ENCODE measurements at regions not wholly inside any gene's neighbourhood (a gene's known extent, or its start where the extent isn't known, plus 50 kb on each side); places are given as distances from the start of the nearest gene placed in this dataset.

- Histone ChIP-seq H3K9me3 (no peaks in the 10 kb centered on the region), H3K36me3 (no peaks in the 10 kb centered on the region), H3K4me3 (replicated peaks in 1 of 3) (no peak overlapping the region), H3K4me1 (no peaks in the 10 kb centered on the region), H3K27ac (no peak overlapping the region), H3K27me3 (no peaks in the 10 kb centered on the region)
- 49 to 63% methylated on average over 13 of the region's 13 CpGs for WGBS, 2 donors
- DNase-seq = no peak
- no peak for TF ChIP-seq POLR2A (IDR thresholded peaks at IDR 0.05)
- TF ChIP-seq, protein P1, sequence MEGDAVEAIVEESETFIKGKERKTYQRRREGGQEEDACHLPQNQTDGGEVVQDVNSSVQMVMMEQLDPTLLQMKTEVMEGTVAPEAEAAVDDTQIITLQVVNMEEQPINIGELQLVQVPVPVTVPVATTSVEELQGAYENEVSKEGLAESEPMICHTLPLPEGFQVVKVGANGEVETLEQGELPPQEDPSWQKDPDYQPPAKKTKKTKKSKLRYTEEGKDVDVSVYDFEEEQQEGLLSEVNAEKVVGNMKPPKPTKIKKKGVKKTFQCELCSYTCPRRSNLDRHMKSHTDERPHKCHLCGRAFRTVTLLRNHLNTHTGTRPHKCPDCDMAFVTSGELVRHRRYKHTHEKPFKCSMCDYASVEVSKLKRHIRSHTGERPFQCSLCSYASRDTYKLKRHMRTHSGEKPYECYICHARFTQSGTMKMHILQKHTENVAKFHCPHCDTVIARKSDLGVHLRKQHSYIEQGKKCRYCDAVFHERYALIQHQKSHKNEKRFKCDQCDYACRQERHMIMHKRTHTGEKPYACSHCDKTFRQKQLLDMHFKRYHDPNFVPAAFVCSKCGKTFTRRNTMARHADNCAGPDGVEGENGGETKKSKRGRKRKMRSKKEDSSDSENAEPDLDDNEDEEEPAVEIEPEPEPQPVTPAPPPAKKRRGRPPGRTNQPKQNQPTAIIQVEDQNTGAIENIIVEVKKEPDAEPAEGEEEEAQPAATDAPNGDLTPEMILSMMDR (IDR thresholded peaks at IDR 0.05) = no peak
- intact Hi-C loops (cut with DNase I) = no loop called here
These were observed 313.9 kb downstream of the BCL11B start for GRCh38 chr14:98958048-98958631.

- WGBS, 2 donors = 80 to 89% methylated on average over 8 of the region's 8 CpGs
- TF ChIP-seq POLR2A (IDR thresholded peaks at IDR 0.05) = no peak
- TF ChIP-seq, protein P1 (IDR thresholded peaks at IDR 0.05) = no peak
- Histone ChIP-seq H3K4me1 (no peaks in the 10 kb centered on the region), H3K4me3 (replicated peaks in 1 of 3) (no peak overlapping the region), H3K27ac (no peak overlapping the region), H3K27me3 (no peaks in the 10 kb centered on the region), H3K9me3 (no peaks in the 10 kb centered on the region), H3K36me3 (no peaks in the 10 kb centered on the region)
- DNase-seq = no peak
- intact Hi-C loops (cut with DNase I) = no loop called here
These were observed 313.4 kb downstream of the BCL11B start for GRCh38 chr14:98958632-98959031.

- no peak overlapping the region for H3K27ac ChIP-seq
- H3K4me3 ChIP-seq (replicated peaks in 1 of 3) = no peak overlapping the region
- no peaks in the 10 kb centered on the region for H3K36me3 ChIP-seq
- TF ChIP-seq POLR2A (IDR thresholded peaks at IDR 0.05) = no peak
- TF ChIP-seq, protein P1 (IDR thresholded peaks at IDR 0.05) = no peak
- intact Hi-C loops (cut with DNase I) = no loop called here
- H3K27me3 ChIP-seq = no peaks in the 10 kb centered on the region
- H3K9me3 ChIP-seq = no peaks in the 10 kb centered on the region
- 79 to 83% methylated on average over 6 of the region's 6 CpGs for WGBS, 2 donors
- no peaks in the 10 kb centered on the region for H3K4me1 ChIP-seq
- DNase-seq = no peak
These were observed 312.6 kb downstream of the BCL11B start for GRCh38 chr14:98959410-98959809.

DNA sequence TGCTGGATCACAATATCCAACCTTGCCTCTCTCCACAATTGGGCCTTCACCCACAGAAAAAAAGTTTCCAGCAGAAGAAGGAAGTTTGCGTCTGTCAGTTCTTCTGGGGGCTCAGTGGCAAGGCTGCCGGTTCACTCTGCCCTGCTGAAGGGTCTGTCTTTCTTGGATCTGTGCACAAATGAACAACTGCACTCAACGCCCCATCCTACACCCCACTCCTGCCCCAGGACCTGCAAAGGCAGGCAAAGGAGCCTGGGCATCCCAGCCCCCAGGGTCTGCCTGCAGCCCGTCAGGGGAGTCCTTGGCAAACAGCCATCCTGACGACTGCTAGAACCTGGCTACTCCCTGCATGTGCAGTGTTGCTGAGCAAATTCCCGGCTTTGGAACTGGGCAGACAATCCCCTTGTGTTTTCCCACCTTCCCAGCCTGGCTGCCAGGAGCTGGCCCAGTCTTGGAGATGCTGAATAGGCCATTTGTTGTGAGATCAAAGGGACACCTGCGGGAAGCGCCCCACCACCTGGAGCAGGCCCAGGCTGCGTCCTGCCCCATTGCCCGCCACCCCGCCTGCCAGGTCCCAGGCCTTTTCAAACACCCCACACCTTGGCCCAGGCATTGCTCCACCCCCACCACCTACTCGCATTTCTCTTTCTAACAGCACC lies 311.9 kb downstream of the BCL11B start:
- intact Hi-C loops (cut with DNase I) = no loop called here
- H3K27me3 ChIP-seq = no peaks in the 10 kb centered on the region
- H3K4me1 ChIP-seq = no peaks in the 10 kb centered on the region
- TF ChIP-seq POLR2A (IDR thresholded peaks at IDR 0.05) = no peak
- TF ChIP-seq, protein P1 (IDR thresholded peaks at IDR 0.05) = no peak
- no peaks in the 10 kb centered on the region for H3K36me3 ChIP-seq
- H3K9me3 ChIP-seq = no peaks in the 10 kb centered on the region
- DNase-seq = no peak
- WGBS, 2 donors = 74 to 76% methylated on average over 12 of the region's 12 CpGs
- no peak overlapping the region for H3K4me3 ChIP-seq (replicated peaks in 1 of 3)
- H3K27ac ChIP-seq = no peak overlapping the region

- Histone ChIP-seq H3K4me3 (replicated peaks in 1 of 3) (no peak overlapping the region), H3K9me3 (no peaks in the 10 kb centered on the region), H3K4me1 (no peaks in the 10 kb centered on the region), H3K27ac (no peak overlapping the region), H3K36me3 (no peaks in the 10 kb centered on the region), H3K27me3 (no peaks in the 10 kb centered on the region)
- TF ChIP-seq, protein P1 (IDR thresholded peaks at IDR 0.05) = no peak
- TF ChIP-seq POLR2A (IDR thresholded peaks at IDR 0.05) = no peak
- DNase-seq = no peak
- intact Hi-C loops (cut with DNase I) = no loop called here
- WGBS, 2 donors = 92 to 94% methylated on average over 7 of the region's 7 CpGs
These were observed 311.4 kb downstream of the BCL11B start for GRCh38 chr14:98960617-98961013.
